ENCODE measurements at regions not wholly inside any gene's neighbourhood (a gene's known extent, or its start where the extent isn't known, plus 50 kb on each side); places are given as distances from the start of the nearest gene placed in this dataset.
"Not testable (repeated sequence)": the region's sequence is repeated elsewhere in the genome, so short reads cannot be mapped to it uniquely, and the experiment has no call there.

GRCh38 chr7:155935005-155935557 lies 122.8 kb upstream of the SHH start:
- no peak for DNase-seq (ENCODE audit: low spot score)
- Histone ChIP-seq H4K8ac (ENCODE audit: low read depth, low read length) (no peak overlapping the region), H2BK12ac (ENCODE audit: low read length) (no peak overlapping the region), H3K4me3 (ENCODE audit: low read length in 2 of 2) (no peak overlapping the region), H2BK120ac (ENCODE audit: low read depth, low read length) (no peak overlapping the region), H3K27me3 (ENCODE audit: control insufficient read depth in 3 of 3, insufficient read depth in 3 of 3, low read depth in 1 of 3, low read length in 3 of 3) (no peaks in the 10 kb centered on the region), H3K4me1 (ENCODE audit: control insufficient read depth in 2 of 2, insufficient read depth in 1 of 2, low read depth in 1 of 2, low read length in 2 of 2) (no peaks in the 10 kb centered on the region), H3K4me2 (ENCODE audit: insufficient read depth, low read length, poor library complexity, severe bottlenecking) (no peak overlapping the region), H3K4ac (ENCODE audit: low read length) (no peak overlapping the region), H2AFZ (ENCODE audit: low read length) (no peak overlapping the region), H2BK15ac (ENCODE audit: low read length) (no peak overlapping the region), H3K27ac (replicated peaks; ENCODE audit: low read length) (no peak overlapping the region), H2BK5ac (ENCODE audit: low read length) (no peak overlapping the region), H4K91ac (ENCODE audit: low read depth, low read length, poor library complexity) (no peak overlapping the region), H3K36me3 (replicated peaks in 1 of 2; ENCODE audit: control insufficient read depth in 2 of 2, insufficient read depth in 2 of 2, low read length in 2 of 2) (no peaks in the 10 kb centered on the region), H2AK5ac (ENCODE audit: low read depth, low read length) (no peak overlapping the region), H3K14ac (ENCODE audit: low read length) (no peak overlapping the region), H3K9ac (ENCODE audit: low read depth, low read length, poor library complexity) (no peak overlapping the region), H3K18ac (ENCODE audit: low read length) (no peak overlapping the region), H3K79me1 (ENCODE audit: low read depth, low read length) (no peaks in the 10 kb centered on the region), H3K23ac (ENCODE audit: low read depth, low read length, poor library complexity) (no peak overlapping the region), H3K9me3 (replicated peaks in 1 of 2; ENCODE audit: control insufficient read depth in 2 of 2, insufficient read depth in 1 of 2, low read depth in 1 of 2, low read length in 2 of 2) (peaks cover 0 to 2% of the 10 kb centered on the region in 2 donors)
- WGBS, 2 donors (ENCODE audit: extremely low coverage in 2 of 2, insufficient read length in 2 of 2, insufficient replicate concordance in 1 of 2): no CpG with 5 or more reads among the region's 3 CpGs

GRCh38 chr7:155932324-155932723 lies 120.1 kb upstream of the SHH start:
- H4K8ac ChIP-seq (ENCODE audit: low read depth, low read length); H2AK5ac ChIP-seq (ENCODE audit: low read depth, low read length); H2AFZ ChIP-seq (ENCODE audit: low read length); H2BK120ac ChIP-seq (ENCODE audit: low read depth, low read length); H3K9ac ChIP-seq (ENCODE audit: low read depth, low read length, poor library complexity); H3K79me1 ChIP-seq (ENCODE audit: low read depth, low read length); H3K27ac ChIP-seq (replicated peaks; ENCODE audit: low read length); H2BK12ac ChIP-seq (ENCODE audit: low read length); H3K4me2 ChIP-seq (ENCODE audit: insufficient read depth, low read length, poor library complexity, severe bottlenecking); H3K4me1 ChIP-seq (ENCODE audit: control insufficient read depth in 2 of 2, insufficient read depth in 1 of 2, low read depth in 1 of 2, low read length in 2 of 2); H2BK15ac ChIP-seq (ENCODE audit: low read length); H3K18ac ChIP-seq (ENCODE audit: low read length); H3K36me3 ChIP-seq (replicated peaks in 1 of 2; ENCODE audit: control insufficient read depth in 2 of 2, insufficient read depth in 2 of 2, low read length in 2 of 2); H4K91ac ChIP-seq (ENCODE audit: low read depth, low read length, poor library complexity); H3K9me3 ChIP-seq (replicated peaks in 1 of 2; ENCODE audit: control insufficient read depth in 2 of 2, insufficient read depth in 1 of 2, low read depth in 1 of 2, low read length in 2 of 2); H3K4ac ChIP-seq (ENCODE audit: low read length); H3K23ac ChIP-seq (ENCODE audit: low read depth, low read length, poor library complexity); H3K14ac ChIP-seq (ENCODE audit: low read length); DNase-seq (ENCODE audit: low spot score); H3K27me3 ChIP-seq (ENCODE audit: control insufficient read depth in 3 of 3, insufficient read depth in 3 of 3, low read depth in 1 of 3, low read length in 3 of 3); H2BK5ac ChIP-seq (ENCODE audit: low read length): not testable (repeated sequence)
- H3K4me3 ChIP-seq (ENCODE audit: low read length in 2 of 2): peak overlapping the region in 1 of 2 donors; percentile 34
- no CpG with 5 or more reads among the region's 10 CpGs for WGBS, 2 donors (ENCODE audit: extremely low coverage in 2 of 2, insufficient read length in 2 of 2, insufficient replicate concordance in 1 of 2)

DNA sequence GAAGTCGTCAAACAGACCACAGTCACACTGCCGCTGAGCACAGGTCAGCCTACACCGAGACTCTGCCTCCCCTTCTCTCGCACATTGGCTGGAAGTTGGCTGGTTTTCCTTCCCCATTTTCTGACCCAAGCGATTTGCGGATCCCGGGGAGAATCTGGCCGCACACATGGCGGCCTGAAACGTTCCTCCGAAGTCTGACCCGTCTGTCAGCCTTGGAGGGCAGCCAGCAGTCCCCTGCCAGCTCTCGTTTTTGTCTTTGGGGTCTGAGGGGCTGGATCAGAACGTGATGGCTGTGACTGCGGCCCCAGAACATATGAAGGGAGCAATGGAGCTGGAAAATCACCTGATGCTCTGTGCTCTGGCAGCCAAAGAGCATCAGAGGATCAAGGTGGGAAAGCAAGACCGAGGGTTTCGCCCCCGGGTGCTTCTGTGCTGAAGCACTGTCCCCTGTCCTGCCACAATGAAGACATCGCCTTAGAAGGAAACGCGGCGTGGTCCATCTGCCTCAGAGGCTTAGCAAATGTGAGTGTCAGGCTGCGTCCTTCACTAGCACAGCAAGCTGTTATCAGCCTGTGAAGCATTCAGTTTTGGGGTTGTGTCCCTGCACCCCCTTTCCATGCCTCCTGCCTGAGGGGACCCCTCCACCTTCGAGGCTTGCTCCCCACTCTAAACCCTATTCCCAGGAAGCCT lies 119.3 kb upstream of the SHH start:
- no peak overlapping the region for H3K4me2 ChIP-seq (ENCODE audit: insufficient read depth, low read length, poor library complexity, severe bottlenecking)
- H3K27me3 ChIP-seq (ENCODE audit: control insufficient read depth in 3 of 3, insufficient read depth in 3 of 3, low read depth in 1 of 3, low read length in 3 of 3): no peaks in the 10 kb centered on the region
- no peak overlapping the region for H4K91ac ChIP-seq (ENCODE audit: low read depth, low read length, poor library complexity)
- no peak overlapping the region for H3K14ac ChIP-seq (ENCODE audit: low read length)
- no peaks in the 10 kb centered on the region for H3K79me1 ChIP-seq (ENCODE audit: low read depth, low read length)
- no peak overlapping the region for H2AFZ ChIP-seq (ENCODE audit: low read length)
- H4K8ac ChIP-seq (ENCODE audit: low read depth, low read length): no peak overlapping the region
- no peaks in the 10 kb centered on the region for H3K4me1 ChIP-seq (ENCODE audit: control insufficient read depth in 2 of 2, insufficient read depth in 1 of 2, low read depth in 1 of 2, low read length in 2 of 2)
- H3K18ac ChIP-seq (ENCODE audit: low read length): peak overlapping the region; percentile 62
- peak overlapping the region; percentile 3 for H3K4ac ChIP-seq (ENCODE audit: low read length)
- peak overlapping the region; percentile 1 for H3K9ac ChIP-seq (ENCODE audit: low read depth, low read length, poor library complexity)
- H3K27ac ChIP-seq (replicated peaks; ENCODE audit: low read length): no peak overlapping the region
- DNase-seq (ENCODE audit: low spot score): no peak
- no peak overlapping the region for H2AK5ac ChIP-seq (ENCODE audit: low read depth, low read length)
- H3K4me3 ChIP-seq (ENCODE audit: low read length in 2 of 2): no peak overlapping the region
- no peak overlapping the region for H2BK120ac ChIP-seq (ENCODE audit: low read depth, low read length)
- H3K9me3 ChIP-seq (replicated peaks in 1 of 2; ENCODE audit: control insufficient read depth in 2 of 2, insufficient read depth in 1 of 2, low read depth in 1 of 2, low read length in 2 of 2): peaks cover 0 to 5% of the 10 kb centered on the region in 2 donors
- no peak overlapping the region for H3K23ac ChIP-seq (ENCODE audit: low read depth, low read length, poor library complexity)
- H2BK15ac ChIP-seq (ENCODE audit: low read length): no peak overlapping the region
- H2BK12ac ChIP-seq (ENCODE audit: low read length): no peak overlapping the region
- H3K36me3 ChIP-seq (replicated peaks in 1 of 2; ENCODE audit: control insufficient read depth in 2 of 2, insufficient read depth in 2 of 2, low read length in 2 of 2): no peaks in the 10 kb centered on the region
- H2BK5ac ChIP-seq (ENCODE audit: low read length): peak overlapping the region; percentile 44
- WGBS, 2 donors (ENCODE audit: extremely low coverage in 2 of 2, insufficient read length in 2 of 2, insufficient replicate concordance in 1 of 2): no CpG with 5 or more reads among the region's 24 CpGs

GRCh38 chr7:155930527-155930926 lies 118.3 kb upstream of the SHH start:
- H3K36me3 ChIP-seq (replicated peaks in 1 of 2; ENCODE audit: control insufficient read depth in 2 of 2, insufficient read depth in 2 of 2, low read length in 2 of 2): no peaks in the 10 kb centered on the region
- no peaks in the 10 kb centered on the region for H3K4me1 ChIP-seq (ENCODE audit: control insufficient read depth in 2 of 2, insufficient read depth in 1 of 2, low read depth in 1 of 2, low read length in 2 of 2)
- peak overlapping the region; percentile 1 for H3K23ac ChIP-seq (ENCODE audit: low read depth, low read length, poor library complexity)
- WGBS, 2 donors (ENCODE audit: extremely low coverage in 2 of 2, insufficient read length in 2 of 2, insufficient replicate concordance in 1 of 2): no CpG with 5 or more reads among the region's 1 CpG
- no peak overlapping the region for H3K4ac ChIP-seq (ENCODE audit: low read length)
- no peaks in the 10 kb centered on the region for H3K27me3 ChIP-seq (ENCODE audit: control insufficient read depth in 3 of 3, insufficient read depth in 3 of 3, low read depth in 1 of 3, low read length in 3 of 3)
- H2AFZ ChIP-seq (ENCODE audit: low read length): no peak overlapping the region
- H3K9me3 ChIP-seq (replicated peaks in 1 of 2; ENCODE audit: control insufficient read depth in 2 of 2, insufficient read depth in 1 of 2, low read depth in 1 of 2, low read length in 2 of 2): peaks cover 0 to 5% of the 10 kb centered on the region in 2 donors
- no peak overlapping the region for H4K8ac ChIP-seq (ENCODE audit: low read depth, low read length)
- no peak overlapping the region for H2BK5ac ChIP-seq (ENCODE audit: low read length)
- no peaks in the 10 kb centered on the region for H3K79me1 ChIP-seq (ENCODE audit: low read depth, low read length)
- H2BK120ac ChIP-seq (ENCODE audit: low read depth, low read length): no peak overlapping the region
- H2AK5ac ChIP-seq (ENCODE audit: low read depth, low read length): no peak overlapping the region
- no peak overlapping the region for H3K14ac ChIP-seq (ENCODE audit: low read length)
- no peak overlapping the region for H3K4me2 ChIP-seq (ENCODE audit: insufficient read depth, low read length, poor library complexity, severe bottlenecking)
- peak overlapping the region; percentile 5 for H3K18ac ChIP-seq (ENCODE audit: low read length)
- DNase-seq (ENCODE audit: low spot score): no peak
- no peak overlapping the region for H3K4me3 ChIP-seq (ENCODE audit: low read length in 2 of 2)
- no peak overlapping the region for H2BK12ac ChIP-seq (ENCODE audit: low read length)
- H2BK15ac ChIP-seq (ENCODE audit: low read length): no peak overlapping the region
- H4K91ac ChIP-seq (ENCODE audit: low read depth, low read length, poor library complexity): no peak overlapping the region
- H3K27ac ChIP-seq (replicated peaks; ENCODE audit: low read length): no peak overlapping the region
- H3K9ac ChIP-seq (ENCODE audit: low read depth, low read length, poor library complexity): no peak overlapping the region
